IPS-NIHi11 (cell line): ENCODE measurements at regions not wholly inside any gene's neighbourhood (a gene's known extent, or its start where the extent isn't known, plus 50 kb on each side); places are given as distances from the start of the nearest gene placed in this dataset.
"Not testable (repeated sequence)": the region's sequence is repeated elsewhere in the genome, so short reads cannot be mapped to it uniquely, and the experiment has no call there.

Source experiments
- DNase-seq: peaks from one replicate; pipeline ENCODE4 v3.0.0; 2012; ENCODE audit warnings: mixed read lengths, low spot score

DNA sequence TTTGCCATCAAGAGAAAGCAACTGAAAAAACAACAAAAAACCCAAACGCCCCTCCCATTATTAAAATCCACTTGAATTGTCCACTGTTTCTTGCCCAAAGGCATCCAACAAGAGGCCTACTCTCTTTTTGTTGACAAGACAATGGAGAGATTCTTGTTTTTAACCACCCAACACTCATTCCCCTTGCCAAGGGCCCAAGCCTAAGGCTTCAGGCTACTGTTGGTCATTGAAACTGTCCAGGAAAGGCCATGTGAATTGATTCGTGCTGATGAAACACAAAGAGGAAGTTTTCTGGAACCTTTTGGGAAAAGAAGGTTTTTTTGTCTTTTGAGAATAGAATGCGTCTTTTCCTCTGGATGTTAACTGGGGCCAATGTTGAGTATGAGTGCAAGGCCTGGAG, 157.4 kb upstream of the PFN2 start:
- DNase-seq: no peak

DNA sequence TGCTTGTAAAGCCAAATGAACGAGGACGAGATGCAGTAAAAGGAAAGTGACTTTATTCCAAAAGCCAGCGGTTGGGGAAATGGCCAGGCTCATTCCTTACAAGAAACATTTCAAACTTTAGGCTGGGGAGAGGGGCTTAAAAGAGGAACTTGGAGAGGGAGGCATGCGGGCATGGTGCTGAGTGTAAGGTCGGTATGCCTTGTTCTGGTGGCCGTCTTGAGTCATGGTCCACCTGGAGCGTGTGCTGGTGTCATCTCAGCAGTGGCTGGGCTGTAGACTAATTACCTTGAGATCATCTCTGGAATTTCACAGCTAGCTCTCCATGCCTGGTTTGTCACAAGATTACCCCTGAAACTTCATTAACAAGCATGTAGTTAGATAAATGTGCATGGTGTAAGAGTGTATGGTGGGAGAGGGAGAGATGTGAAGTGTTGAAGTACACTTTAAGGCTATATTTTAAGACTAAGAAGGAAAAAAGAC, 156.4 kb upstream of the PFN2 start:
- no peak for DNase-seq

DNA sequence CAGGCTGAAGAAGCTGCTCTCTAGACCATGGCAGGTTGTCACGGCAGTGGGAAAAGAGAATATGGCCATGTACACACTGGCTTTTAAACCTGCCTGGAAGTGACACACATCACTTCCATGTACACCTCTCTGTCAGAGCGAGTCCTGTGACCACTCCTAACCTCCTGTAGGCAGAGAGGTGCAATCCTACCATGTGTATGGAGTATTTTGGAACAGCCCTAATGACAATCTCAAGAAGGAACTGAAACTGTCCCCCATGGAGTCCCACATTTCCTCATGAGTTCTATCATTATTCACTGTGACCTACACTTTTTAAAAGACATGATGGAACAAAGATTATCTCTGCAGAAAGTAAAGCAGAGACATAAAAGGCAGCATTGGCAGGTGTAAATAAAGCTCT, 153.4 kb upstream of the PFN2 start:
- no peak for DNase-seq

DNA sequence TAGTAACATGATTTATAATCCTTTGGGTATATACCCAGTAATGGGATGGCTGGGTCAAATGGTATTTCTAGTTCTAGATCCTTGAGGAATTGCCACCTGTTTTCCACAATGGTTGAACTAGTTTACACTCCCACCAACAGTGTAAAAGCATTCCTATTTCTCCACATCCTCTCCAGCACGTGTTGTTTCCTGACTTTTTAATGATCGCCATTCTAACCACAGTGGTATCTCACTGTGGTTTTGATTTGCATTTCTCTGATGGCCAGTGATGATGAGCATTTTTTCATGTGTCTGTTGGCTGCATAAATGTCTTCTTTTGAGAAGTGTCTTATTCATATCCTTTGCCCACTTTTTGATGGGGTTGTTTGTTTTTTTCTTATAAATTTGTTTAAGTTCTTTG, 152.6 kb upstream of the PFN2 start:
- not testable (repeated sequence) for DNase-seq

DNA sequence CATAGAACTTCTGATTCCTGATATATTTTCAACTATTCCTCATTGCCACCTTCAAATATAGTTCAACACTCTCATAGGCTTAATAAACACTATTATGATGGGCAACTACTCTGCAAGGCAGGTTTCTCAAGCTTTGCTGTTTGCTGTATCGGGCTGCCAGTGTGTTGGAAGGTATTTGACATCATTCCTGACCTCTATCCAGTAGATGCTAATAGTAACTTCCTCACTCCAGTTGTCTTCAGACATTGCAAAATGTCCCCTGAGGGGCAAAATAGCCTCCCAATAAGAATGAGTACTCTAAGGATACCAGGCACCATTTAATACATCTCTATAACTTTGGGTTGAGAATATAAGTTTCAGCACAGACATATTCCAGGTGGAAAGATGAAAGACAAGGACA, 147.5 kb upstream of the PFN2 start:
- DNase-seq: no peak

DNA sequence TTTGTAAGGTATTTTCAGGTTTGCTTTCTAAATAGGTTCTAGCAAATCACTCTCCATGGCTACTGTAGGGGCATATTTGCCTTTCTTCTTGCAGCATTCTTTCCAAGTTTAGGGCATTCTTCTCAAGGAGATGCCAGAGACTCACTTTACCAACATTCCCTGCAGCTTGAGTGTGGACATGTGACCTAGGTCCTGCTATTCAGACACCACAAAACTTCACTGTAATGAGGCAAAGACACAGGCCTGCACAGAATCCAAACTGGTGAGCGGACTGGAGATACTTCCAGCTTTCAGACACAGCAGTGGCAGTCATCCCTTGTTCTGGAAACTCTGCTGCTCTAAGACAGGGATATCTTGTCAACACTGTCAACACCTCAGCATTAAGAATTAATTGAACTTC, 146.4 kb upstream of the PFN2 start:
- no peak for DNase-seq

DNA sequence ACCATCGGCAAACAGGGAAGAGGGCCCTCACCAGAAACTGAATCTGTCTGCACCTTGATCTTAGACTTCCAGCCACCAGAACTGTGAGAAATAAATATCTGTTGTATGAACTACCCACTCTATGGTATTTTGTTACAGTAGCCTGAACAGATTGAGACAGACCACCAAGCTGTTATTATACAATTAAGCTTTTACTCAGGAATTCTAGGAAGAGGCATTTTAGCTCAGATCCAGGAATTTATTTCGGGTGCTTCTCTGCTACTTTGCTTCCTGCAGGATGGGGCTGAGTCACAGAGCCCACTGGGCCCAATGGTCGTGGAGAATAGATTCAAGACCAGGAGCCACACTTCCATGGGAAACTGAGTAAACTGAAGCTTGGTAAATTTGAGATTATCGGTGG, 145.5 kb upstream of the PFN2 start:
- no peak for DNase-seq

DNA sequence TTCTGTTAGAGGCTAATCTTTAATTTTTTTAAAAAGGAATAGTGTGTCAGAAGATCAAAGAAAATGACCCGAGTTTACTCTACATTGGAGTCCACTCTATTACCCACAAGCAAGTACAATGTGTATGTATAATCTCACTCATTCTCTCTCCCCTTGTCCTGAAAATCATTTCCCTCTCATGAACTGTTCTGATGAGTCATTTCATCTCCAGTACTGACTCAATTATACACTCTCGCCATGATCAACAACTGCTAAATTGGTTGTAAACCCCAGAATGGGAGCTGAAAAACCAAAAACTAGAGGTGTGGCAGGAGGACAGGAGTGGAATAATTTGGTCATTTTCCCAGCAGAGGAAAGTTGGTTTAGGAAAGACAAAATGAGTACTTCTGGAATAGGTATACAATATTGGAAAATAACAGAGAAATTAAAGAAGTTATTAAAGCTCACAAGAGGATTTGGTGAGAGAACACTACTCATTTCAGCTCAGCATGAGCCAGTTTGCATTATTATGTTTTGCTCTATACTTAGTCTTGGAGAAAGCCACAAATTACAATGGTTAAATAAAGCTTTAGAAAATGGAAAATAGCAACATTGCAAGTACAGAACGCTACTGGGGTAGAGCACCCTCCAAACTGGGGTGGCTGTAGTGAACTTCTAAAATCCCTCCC, 144.3 kb upstream of the PFN2 start:
- DNase-seq: no peak

DNA sequence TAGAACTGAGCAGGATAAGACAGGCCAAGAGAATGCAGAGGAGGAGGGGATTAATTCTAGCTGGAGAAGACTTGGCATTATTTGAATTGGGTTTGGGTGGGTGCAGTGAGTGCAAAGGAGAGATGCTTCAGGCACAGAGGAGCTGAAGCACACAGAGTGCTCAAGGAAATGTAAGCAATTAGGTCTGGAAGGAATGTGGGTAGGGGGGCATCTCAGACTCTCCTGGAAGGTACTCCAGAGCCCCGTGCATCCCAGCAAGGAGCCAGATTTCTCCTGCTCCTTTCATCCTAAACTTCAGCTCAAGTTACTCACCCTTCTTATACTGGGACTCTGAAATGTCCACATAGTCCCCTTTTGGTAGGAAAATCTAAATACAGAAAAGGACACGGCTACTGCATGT, 143.6 kb upstream of the PFN2 start:
- DNase-seq: no peak

DNA sequence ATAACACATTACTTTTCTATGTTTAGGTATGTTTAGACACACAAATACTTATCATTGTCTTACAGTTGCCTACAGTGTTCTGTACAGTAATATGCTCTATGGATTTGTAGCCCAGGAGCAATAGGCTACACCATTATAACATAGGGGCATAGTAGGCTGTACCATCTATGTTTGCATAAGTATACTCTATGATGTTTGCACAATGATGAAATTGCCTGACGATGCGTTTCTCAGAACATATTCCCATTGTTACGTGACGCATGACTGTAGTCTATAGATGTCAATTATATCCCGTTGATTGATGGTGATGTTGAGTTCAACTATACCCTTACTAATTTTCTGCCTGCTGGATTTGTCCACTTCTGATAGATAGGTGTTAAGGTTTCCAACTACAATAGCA, 139.4 kb upstream of the PFN2 start:
- DNase-seq: no peak

DNA sequence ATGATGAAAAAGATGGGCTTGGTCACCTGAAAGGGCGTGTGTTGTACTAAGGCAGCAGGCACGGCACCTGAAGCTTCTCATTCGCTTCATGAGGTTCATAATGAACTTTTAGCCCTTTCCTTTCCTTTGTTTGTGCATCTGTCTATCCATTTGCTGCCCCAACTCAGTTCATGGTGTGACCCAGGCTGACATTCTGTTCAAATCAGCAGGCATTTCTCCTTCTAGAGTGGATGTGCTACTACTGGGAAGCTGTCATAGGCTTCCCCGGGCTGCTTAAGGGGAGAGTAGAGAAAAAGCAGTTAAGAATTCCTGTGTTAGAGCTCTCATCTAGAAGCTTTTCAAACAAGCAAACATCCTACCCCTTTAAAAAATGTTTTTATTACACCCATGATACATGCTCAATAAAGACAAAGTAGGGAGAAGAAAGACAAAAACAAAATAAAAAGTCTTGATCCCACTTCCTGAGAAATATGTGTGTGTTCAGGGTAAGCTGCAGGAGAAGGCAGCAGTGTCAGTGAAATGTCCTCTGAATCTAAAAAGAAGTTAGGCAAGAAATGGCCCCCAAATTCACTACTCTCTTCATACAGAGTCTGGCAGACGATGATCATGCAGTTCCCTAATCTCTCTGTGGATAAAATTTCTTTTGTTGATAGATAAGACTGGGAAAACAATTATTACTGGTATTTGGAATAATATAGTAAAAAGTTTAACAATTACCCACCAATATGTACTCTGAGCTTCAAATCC, 136.9 kb upstream of the PFN2 start:
- no peak for DNase-seq

DNA sequence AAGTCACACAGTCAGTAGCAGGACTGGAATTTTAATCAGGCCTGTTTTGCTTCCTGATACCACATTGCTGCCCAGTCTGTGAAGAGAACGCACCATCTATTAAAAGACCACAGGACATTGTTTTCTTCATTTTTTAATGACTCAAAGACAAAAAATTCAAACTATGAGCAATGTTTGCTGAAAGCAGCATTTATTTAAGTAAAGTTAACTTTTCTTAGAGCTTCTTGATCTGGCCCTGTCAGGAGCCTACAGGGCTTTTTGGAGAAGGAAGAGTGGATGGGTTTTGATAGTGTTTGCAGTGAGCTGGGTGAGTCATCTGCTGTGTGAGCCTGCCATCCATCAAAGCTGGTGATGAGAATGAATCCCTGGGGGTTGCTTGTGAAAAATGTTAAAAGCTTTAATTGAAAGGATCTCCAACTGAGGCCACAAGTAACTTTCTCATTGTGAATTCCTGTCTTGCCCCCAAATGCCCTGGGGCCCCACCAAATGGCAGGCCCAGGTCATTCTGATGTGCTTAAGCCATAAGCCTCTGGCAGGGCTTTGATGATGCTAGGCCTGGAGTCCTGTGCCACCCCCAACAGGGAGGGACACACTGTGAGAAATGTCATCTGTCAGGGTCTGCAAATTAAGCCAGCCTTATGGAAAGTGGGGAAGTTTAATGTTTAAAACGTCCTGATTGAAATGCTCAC, 136.2 kb upstream of the PFN2 start:
- DNase-seq: peak; percentile 45

DNA sequence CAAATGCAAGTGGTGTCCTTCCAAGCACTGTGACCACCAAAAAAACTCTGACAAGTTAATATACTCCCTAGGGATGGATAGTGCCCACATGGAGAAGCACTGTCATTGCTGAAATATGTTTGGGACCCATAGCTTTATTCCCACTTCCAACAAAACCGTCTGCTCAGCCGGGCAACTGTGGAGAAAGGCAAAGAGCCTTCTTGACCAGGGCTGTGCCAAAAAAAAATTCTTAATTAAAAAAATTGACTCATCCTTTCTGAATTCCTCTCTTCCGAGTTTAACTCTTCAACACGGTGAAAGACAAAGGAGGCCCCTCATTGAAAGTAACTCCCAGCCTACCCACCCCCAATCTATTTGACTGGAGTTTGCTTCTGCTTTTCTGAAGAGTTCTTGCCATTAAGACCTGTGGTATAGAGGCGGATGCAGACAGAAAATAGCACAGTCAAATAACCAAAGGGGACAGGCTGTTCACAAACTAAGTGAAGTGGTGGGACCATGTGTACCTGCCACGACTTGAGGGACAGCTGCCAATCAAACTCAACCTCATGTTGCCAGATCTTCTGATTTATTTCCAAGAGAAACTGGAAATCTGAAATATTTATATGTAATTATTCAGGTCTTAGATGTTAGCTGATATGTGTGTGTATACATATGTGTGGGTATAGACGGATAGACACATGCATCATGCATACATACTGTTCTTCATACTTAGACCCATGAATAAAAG, 135.4 kb upstream of the PFN2 start:
- no peak for DNase-seq

DNA sequence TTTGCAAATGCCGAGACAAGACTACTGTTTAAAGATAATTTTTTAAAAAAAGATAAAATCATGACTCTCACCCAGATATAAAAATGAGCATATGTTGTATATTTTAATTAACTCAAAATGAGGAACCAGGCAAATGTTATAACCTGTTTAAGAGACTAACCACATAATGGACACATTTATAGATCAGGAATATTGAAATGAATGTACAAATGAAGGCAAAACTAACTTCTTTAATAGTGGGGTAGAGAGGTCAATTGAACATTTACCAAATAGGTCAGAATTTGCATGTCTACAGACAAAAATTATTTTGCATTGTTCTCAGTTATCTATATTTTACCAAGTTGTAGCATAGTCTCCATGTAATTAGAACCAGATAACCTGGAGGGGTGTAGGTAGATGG, 134.3 kb upstream of the PFN2 start:
- no peak for DNase-seq

DNA sequence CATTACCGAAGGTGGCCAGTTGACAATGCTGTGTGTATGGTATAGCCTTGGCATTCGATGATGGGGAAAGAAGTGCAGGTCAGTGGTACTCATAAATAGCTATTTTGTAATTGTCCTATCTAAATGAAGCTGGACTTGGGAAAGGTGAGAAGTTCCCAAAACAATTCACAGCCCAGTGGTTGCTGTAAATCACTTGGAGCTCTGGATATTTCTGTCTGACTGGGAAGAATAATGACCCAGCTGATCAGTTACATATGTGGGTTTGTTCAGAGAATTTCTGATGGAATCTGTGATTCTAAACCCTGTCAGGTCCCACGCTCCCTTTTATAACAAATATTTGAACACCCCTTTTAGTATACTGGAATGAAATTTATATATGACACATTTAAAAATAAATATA, 133.9 kb upstream of the PFN2 start:
- DNase-seq: no peak

DNA sequence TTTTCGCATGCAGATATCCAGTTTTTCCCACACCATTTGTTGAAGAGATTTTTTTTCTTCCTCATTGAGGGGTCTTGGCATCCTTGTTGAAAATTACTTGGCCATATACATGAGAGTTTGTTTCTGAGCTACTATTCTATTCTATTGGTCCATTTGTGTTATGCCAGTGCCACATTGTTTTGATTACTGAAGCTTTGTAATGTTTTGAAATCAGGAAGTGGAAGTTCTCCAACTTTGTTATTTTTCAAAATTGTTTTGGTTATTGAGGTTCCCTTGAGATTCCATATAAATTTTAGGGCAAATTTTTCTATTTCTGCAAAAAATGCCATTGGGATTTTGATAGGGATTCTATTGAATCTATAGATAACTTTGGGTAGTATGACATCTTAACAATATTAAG, 130.3 kb upstream of the PFN2 start:
- DNase-seq: no peak

DNA sequence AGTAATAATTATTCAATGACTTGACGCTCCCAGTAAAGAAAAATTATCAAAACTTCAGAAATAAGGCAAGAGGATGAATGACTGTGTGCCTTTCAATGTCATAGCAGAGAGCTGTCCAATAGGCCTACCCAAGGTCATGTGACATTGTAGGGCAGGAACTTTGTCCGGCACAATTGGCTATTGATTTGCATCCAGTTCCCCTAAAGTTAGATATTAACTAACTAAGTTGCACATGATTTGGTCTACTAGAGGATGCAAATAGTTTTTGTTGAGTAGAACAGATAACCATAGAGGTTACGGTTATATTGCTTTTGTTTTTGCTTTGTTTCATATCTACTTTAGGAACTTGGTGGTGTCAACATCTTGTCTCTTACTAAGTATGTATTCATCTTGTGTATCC, 127.9 kb upstream of the PFN2 start:
- no peak for DNase-seq

DNA sequence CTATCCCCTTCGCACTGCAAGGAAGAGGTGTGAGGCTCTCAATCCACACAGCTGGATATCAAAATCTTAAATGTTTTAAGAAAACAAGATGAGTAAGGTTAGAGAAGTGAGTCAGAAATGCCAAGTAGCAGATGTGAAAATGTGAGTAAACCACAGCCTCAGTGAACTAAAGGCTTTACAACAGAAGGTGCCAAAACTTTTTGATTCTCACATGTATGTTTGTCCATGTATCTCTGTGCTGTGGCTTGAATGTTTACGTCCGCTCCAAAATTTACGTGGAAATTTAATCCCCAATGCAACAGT, 126.8 kb upstream of the PFN2 start:
- DNase-seq: no peak

DNA sequence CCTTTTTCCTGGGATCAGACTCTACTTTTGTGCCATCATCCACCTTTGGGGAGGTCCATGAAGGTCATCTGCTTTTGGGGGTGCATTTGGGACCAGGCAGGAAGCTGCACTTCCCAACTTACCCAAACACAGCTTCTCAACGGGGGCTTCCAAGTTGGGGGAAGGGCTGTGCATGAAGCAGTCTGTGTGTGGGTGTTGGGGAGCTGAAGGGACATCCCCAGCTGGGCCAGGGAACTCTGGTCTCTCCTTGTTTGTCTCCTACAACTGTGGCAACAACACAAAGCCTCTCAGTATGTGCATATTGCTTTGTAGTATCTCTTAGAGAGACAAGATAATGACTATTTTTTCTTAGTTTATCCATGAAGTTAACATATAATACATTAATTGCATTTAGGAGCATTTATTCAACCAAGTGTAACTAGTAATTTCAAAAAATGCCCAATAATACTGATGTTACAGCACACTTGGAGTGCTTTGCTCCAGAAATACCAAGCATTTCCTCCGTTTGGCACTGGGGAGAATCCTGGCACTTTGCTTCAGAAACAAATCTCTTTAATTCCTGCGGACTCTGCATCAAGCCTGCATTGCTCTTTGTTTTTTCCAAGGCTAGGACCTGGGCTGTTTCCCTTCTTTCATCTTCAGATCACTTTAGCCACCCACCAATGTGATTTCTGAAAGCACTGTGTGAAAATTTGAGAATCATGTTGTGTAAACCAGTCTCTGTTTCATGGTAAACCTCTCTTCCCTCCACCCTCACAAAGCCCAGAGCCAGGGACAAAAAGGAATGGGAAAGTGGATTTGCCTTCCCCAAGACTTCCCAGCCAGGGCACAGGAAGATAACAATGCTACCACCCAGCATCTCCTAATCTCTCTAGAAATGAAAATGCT, 126.2 kb upstream of the PFN2 start:
- DNase-seq: no peak

DNA sequence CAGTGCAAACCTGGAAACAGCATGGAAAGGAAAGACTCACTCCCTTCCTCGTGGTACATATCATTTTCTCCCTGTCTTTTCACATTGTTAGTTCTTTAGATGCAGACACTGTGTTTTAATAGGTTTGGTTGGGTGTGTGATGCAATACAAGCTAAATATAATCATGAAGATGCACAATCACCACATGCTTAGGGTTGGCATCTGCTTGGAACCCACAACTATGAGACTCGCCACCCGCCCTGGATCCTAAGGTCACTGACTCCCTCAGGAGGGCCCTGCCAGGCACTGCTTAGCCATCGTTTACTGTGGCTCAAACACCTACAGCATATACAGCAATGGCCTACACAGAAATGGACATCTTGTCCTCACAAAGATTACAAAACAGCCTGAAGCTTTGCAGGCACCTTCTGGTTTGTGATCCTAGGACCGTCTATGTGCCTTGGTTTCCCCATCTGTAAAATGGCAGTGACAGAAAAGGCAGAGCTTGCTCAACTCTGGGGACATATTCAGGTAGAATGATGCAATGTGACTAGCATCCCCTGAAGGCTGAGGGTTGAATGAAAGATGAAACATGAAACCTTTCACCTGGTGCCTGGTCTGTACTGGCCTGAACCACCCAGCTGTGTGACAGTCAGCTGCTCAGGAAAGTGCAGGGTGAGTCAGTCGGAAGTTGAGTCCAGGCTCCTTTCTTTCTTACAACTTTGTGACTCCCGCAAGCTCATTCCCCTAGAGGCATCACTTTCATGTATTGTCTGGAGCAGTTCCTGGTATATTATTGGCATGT, 123.6 kb upstream of the PFN2 start:
- DNase-seq: no peak

DNA sequence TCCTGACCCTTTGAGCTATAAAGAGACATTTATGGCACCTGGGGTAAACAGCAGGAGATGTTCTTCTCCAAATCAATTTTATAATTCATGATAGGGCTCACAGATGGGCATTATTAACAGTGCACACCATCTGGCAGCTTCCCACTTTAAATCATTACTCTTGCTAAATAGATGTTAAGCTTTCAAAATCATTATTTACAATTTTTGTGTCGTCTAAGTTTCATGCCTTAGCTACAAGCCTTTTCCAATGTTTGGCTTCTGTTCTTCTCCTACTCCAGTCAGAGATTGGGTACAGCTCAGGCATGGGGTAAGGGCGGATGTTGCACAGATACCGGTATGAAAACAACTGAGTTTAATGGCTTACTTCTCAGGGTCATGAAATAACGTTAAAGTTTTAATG, 120.9 kb upstream of the PFN2 start:
- DNase-seq: no peak
